ENCODE measurements at regions not wholly inside any gene's neighbourhood (a gene's known extent, or its start where the extent isn't known, plus 50 kb on each side); places are given as distances from the start of the nearest gene placed in this dataset.

- TF ChIP-seq CTCF (conservative IDR thresholded peaks at IDR 0.05 in 1 of 2, IDR thresholded peaks at IDR 0.05 in 1 of 2; ENCODE audit: low read depth in 1 of 2, low read length in 2 of 2) = no peak
- TF ChIP-seq EZH2 (IDR thresholded peaks at IDR 0.05; ENCODE audit: low read length, missing control alignments) = no peak
These were observed 141.4 kb downstream of the SYF2 start for GRCh38 chr1:25090707-25091422.
